Tibial nerve (tissue), 4 donors: ENCODE measurements at regions not wholly inside any gene's neighbourhood (a gene's known extent, or its start where the extent isn't known, plus 50 kb on each side); places are given as distances from the start of the nearest gene placed in this dataset.

ENCODE experiments used
- DNase-seq, 2 donors: peaks; one replicate each; pipeline ENCODE4 v3.0.0-alpha.2; 2019; ENCODE audit warnings: low spot score in 2 of 2
- H3K27ac ChIP-seq, 4 donors: fragments of 200-600 bp; sonication (generic) in 3 of 4; one replicate each; pipeline ENCODE4 v1.5.1; 2017 to 2019; ENCODE audit warnings: mild to moderate bottlenecking in 1 of 4
- H3K27me3 ChIP-seq, 2 donors: fragments of 200-600 bp; sonication (generic) in 1 of 2; one replicate each; pipeline versions ENCODE4 v1.5.1 to v1.6.0; 2017 to 2019
- H3K36me3 ChIP-seq, 3 donors: fragments of 200-600 bp; sonication (generic); one replicate each; pipeline ENCODE4 v1.5.1; 2018 to 2019
- H3K4me1 ChIP-seq, 4 donors: fragments of 200-600 bp; sonication (generic) in 3 of 4; one replicate each; pipeline ENCODE4 v1.5.1; 2017 to 2019
- H3K4me3 ChIP-seq, 4 donors: fragments of 200-600 bp; sonication (generic) in 3 of 4; one replicate each; pipeline ENCODE4 v1.5.1; 2017 to 2019; ENCODE audit warnings: mild to moderate bottlenecking in 1 of 4, moderate library complexity in 1 of 4
- H3K9me3 ChIP-seq, 4 donors: fragments of 200-600 bp; sonication (generic) in 3 of 4; one replicate each; pipeline ENCODE4 v1.5.1; 2017 to 2019
- EP300 ChIP-seq, 2 donors: sonication (generic); formaldehyde crosslinking; IDR thresholded peaks; one replicate each; pipeline ENCODE4 v1.6.1; 2017; ENCODE audit warnings: antibody characterized with exemption in 2 of 2, mild to moderate bottlenecking in 1 of 2
- POLR2A ChIP-seq, 2 donors: fragments of 450-650 bp; IDR thresholded peaks; one replicate each; pipeline ENCODE4 v1.6.1; 2017; ENCODE audit warnings: antibody characterized with exemption in 2 of 2, mild to moderate bottlenecking in 2 of 2, moderate library complexity in 2 of 2
- WGBS, 2 donors: methylation state at CpG; one replicate each; pipeline ENCODE4 v1.1.5; 2018; 5-methylcytosine and 5-hydroxymethylcytosine counted together
- TF ChIP-seq, protein P1 (sequence below), 5 experiments: fragments of 200-600 bp in 3 of 5; fragments of 450-650 bp in 2 of 5; sonication (generic) in 3 of 5; IDR thresholded peaks; one replicate each; pipeline ENCODE4 v1.5.1; 2016 to 2019; ENCODE audit warnings: antibody characterized with exemption in 5 of 5, mild to moderate bottlenecking in 3 of 5, moderate library complexity in 2 of 5

DNA sequence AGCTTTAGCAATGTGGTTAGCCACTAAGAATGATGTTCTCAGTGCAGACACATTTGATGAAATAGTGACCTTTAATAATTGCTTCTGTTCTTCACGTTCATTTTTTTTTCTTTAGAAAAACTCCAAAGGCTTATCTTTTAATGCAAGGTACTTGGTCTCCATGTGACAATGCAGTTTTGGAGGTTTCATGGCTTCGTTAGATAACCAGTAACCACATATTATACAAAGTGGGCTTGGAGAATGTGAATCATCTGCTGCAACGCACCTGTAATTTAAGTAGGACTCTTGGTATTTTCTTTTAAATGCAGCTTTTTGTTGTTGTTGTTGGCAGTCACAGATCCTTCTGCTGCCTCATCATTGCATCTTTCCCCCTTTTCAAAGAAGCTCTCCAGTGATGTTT is 1606.3 kb downstream of the SUCLG1 start:
- DNase-seq, result no peak
- WGBS, 2 donors, result 56 to 63% methylated on average over 3 of the region's 3 CpGs
- Histone ChIP-seq H3K27ac (no peak overlapping the region), H3K36me3 (no peaks in the 10 kb centered on the region), H3K9me3 (no peaks in the 10 kb centered on the region), H3K27me3 (no peaks in the 10 kb centered on the region), H3K4me3 (no peak overlapping the region), H3K4me1 (no peaks in the 10 kb centered on the region)
- TF ChIP-seq, protein P1, sequence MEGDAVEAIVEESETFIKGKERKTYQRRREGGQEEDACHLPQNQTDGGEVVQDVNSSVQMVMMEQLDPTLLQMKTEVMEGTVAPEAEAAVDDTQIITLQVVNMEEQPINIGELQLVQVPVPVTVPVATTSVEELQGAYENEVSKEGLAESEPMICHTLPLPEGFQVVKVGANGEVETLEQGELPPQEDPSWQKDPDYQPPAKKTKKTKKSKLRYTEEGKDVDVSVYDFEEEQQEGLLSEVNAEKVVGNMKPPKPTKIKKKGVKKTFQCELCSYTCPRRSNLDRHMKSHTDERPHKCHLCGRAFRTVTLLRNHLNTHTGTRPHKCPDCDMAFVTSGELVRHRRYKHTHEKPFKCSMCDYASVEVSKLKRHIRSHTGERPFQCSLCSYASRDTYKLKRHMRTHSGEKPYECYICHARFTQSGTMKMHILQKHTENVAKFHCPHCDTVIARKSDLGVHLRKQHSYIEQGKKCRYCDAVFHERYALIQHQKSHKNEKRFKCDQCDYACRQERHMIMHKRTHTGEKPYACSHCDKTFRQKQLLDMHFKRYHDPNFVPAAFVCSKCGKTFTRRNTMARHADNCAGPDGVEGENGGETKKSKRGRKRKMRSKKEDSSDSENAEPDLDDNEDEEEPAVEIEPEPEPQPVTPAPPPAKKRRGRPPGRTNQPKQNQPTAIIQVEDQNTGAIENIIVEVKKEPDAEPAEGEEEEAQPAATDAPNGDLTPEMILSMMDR (IDR thresholded peaks at IDR 0.05), result no peak
- TF ChIP-seq POLR2A (IDR thresholded peaks at IDR 0.05), result no peak
- TF ChIP-seq EP300 (IDR thresholded peaks at IDR 0.05), result no peak

DNA sequence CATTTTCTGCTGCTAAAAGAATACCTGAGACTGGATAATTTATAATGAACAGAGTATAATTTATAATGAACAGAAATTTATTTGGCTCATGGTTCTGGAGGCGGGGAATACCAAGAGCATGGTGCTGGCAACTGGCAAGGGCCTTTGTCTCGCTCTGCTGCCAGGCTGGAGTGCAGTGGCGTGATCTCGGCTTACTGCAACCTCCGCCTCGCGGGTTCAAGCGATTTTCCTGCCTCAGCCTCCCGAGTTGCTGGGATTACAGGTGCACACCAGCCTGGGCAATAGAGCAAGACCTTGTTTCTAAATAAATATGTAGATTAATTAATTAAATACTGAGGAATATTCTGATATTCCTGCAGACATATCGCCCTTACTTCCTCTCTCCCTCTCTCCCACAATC is 1610.8 kb downstream of the SUCLG1 start:
- TF ChIP-seq POLR2A (IDR thresholded peaks at IDR 0.05), result no peak
- TF ChIP-seq, protein P1 (IDR thresholded peaks at IDR 0.05), result no peak
- H3K4me1 ChIP-seq, result no peaks in the 10 kb centered on the region
- no peaks in the 10 kb centered on the region for H3K36me3 ChIP-seq
- no peak overlapping the region for H3K27ac ChIP-seq
- DNase-seq, result no peak
- no peak overlapping the region for H3K4me3 ChIP-seq
- H3K27me3 ChIP-seq, result no peaks in the 10 kb centered on the region
- H3K9me3 ChIP-seq, result no peaks in the 10 kb centered on the region
- WGBS, 2 donors, result 92 to 93% methylated on average over 10 of the region's 10 CpGs

DNA sequence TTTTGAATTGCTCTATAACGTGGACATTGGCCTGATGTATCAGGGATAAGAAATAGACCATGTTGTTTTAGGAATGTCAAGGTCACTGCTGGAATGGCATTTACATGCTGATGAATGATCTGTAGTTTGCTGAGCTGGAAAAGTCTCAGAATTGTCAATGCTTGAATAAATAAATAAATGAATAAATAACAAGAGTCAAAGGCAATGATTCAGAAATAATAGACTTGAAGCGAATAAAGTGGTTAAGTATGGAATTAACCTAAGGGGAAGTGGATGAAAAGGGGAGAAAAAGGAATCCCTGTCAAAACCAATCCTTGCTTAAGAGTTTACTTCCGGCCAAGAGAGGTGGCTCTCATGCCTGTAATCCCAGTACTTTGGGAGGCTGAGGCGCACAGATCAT is 1620.0 kb downstream of the SUCLG1 start:
- TF ChIP-seq EP300 (IDR thresholded peaks at IDR 0.05), result no peak
- no peak overlapping the region for H3K27ac ChIP-seq
- no peaks in the 10 kb centered on the region for H3K27me3 ChIP-seq
- no peak overlapping the region for H3K4me3 ChIP-seq
- H3K4me1 ChIP-seq, result no peaks in the 10 kb centered on the region
- H3K36me3 ChIP-seq, result no peaks in the 10 kb centered on the region
- no peak for DNase-seq
- H3K9me3 ChIP-seq, result no peaks in the 10 kb centered on the region
- 66 to 76% methylated on average over 4 of the region's 4 CpGs for WGBS, 2 donors

DNA sequence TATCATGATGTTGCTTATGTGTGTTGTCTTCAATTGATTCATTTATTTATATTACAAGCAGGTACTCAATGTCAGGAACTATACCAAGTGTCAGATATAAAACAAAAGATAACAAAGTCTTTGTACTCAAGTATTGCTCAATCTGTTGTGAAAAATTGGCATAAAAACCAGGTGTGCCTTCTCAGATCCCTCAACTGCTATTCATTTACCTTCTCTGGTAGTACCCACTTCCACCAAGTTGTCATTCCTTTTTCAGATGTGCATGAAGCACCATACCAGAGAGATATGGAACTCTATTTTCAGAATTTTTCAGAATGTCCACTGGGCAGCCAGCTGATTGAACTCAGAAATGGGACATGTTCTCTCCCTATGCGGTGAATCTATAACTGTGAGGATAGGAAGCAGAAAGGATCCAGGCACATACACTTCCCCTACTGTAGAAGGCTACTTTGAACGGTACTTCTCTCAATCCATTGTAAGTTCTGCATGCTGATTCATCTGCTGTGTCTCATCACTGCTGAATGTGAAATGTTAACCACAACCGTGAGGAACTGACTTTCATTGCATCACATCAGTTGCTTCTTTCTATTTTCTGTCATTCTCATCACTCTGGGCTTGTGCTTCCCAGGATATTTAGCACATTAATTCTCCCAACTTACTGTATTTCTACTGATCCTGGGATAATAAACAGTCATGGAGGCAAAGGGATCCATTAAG is 1621.3 kb downstream of the SUCLG1 start:
- Histone ChIP-seq H3K9me3 (no peaks in the 10 kb centered on the region), H3K4me1 (no peaks in the 10 kb centered on the region), H3K36me3 (no peaks in the 10 kb centered on the region), H3K4me3 (no peak overlapping the region), H3K27ac (no peak overlapping the region), H3K27me3 (no peaks in the 10 kb centered on the region)
- WGBS, 2 donors, result 79 to 82% methylated on average over 3 of the region's 3 CpGs
- TF ChIP-seq EP300 (IDR thresholded peaks at IDR 0.05), result no peak
- no peak for TF ChIP-seq POLR2A (IDR thresholded peaks at IDR 0.05)
- TF ChIP-seq, protein P1 (IDR thresholded peaks at IDR 0.05), result no peak
- DNase-seq, result no peak

DNA sequence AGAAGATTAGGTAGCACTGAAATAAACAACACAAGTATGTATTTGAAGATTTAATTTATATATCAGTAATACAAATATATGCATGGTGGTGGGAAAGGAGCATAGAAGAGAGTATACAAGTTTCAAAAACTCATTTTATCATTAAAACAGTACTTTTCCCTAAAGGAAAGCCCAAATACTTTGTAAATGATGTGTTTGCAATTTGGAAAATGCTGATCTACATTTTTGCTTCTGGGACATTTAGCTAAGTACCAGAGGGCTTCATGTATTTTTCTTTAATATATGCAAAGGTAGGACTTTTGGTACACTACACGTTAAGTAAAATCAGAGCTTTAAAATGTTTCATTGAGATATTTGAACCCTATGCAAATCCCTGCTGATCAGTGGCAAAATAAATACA is 1624.2 kb downstream of the SUCLG1 start:
- WGBS, 2 donors, result 81 to 85% methylated on average over 1 of the region's 1 CpG
- no peaks in the 10 kb centered on the region for H3K36me3 ChIP-seq

More for the DNA sequence above, 1624.2 kb downstream of the SUCLG1 start:
- Histone ChIP-seq H3K27ac (no peak overlapping the region), H3K9me3 (no peaks in the 10 kb centered on the region), H3K4me3 (no peak overlapping the region), H3K4me1 (no peaks in the 10 kb centered on the region), H3K27me3 (no peaks in the 10 kb centered on the region)
- no peak for DNase-seq
- TF ChIP-seq, protein P1 (IDR thresholded peaks at IDR 0.05), result no peak
- TF ChIP-seq POLR2A (IDR thresholded peaks at IDR 0.05) (no peak), EP300 (IDR thresholded peaks at IDR 0.05) (no peak)
